ENCODE measurements at regions not wholly inside any gene's neighbourhood (a gene's known extent, or its start where the extent isn't known, plus 50 kb on each side); places are given as distances from the start of the nearest gene placed in this dataset.

- no peaks in the 10 kb centered on the region for H3K36me3 ChIP-seq (ENCODE audit: low read depth, missing control alignments)
- 43 to 55% methylated on average over 2 of the region's 2 CpGs for WGBS, 2 donors
- H3K4me1 ChIP-seq, result no peaks in the 10 kb centered on the region
- H3K27me3 ChIP-seq, result no peaks in the 10 kb centered on the region
- no peak for DNase-seq
- intact Hi-C loops (cut with DNase I; ENCODE audit: low total_unique reads), result no loop called here
- TF ChIP-seq POLR2A (IDR thresholded peaks at IDR 0.05) (no peak), CTCF (IDR thresholded peaks at IDR 0.05) (no peak)
- no peaks in the 10 kb centered on the region for H3K9me3 ChIP-seq
- no peak overlapping the region for H3K4me3 ChIP-seq
- no peak overlapping the region for H3K27ac ChIP-seq
Measured at GRCh38 chr3:18766974-18767373, 341.8 kb upstream of the SATB1 start.

GRCh38 chr3:18765662-18766061 lies 340.5 kb upstream of the SATB1 start:
- Histone ChIP-seq H3K27ac (no peak overlapping the region), H3K4me1 (no peaks in the 10 kb centered on the region)
- 96 to 100% methylated on average over 1 of the region's 1 CpG for WGBS, 2 donors

GRCh38 chr3:18765161-18765560 lies 340.0 kb upstream of the SATB1 start:
- no peak overlapping the region for H3K4me3 ChIP-seq
- no peak for TF ChIP-seq CTCF (IDR thresholded peaks at IDR 0.05)
- no peak for TF ChIP-seq POLR2A (IDR thresholded peaks at IDR 0.05)
- no peaks in the 10 kb centered on the region for H3K9me3 ChIP-seq
- H3K4me1 ChIP-seq, result no peaks in the 10 kb centered on the region
- 54 to 71% methylated on average over 5 of the region's 5 CpGs for WGBS, 2 donors
- intact Hi-C loops (cut with DNase I; ENCODE audit: low total_unique reads), result no loop called here
- H3K27me3 ChIP-seq, result no peaks in the 10 kb centered on the region
- H3K27ac ChIP-seq, result no peak overlapping the region
- no peaks in the 10 kb centered on the region for H3K36me3 ChIP-seq (ENCODE audit: low read depth, missing control alignments)
- no peak for DNase-seq

More at GRCh38 chr3:18765662-18766061, 340.5 kb upstream of the SATB1 start:
- intact Hi-C loops (cut with DNase I; ENCODE audit: low total_unique reads), result no loop called here
- DNase-seq, result no peak
- Histone ChIP-seq H3K9me3 (no peaks in the 10 kb centered on the region), H3K36me3 (ENCODE audit: low read depth, missing control alignments) (no peaks in the 10 kb centered on the region), H3K4me3 (no peak overlapping the region), H3K27me3 (no peaks in the 10 kb centered on the region)
- TF ChIP-seq POLR2A (IDR thresholded peaks at IDR 0.05), result no peak
- no peak for TF ChIP-seq CTCF (IDR thresholded peaks at IDR 0.05)

- intact Hi-C loops (cut with DNase I; ENCODE audit: low total_unique reads), result no loop called here
- Histone ChIP-seq H3K27ac (no peak overlapping the region), H3K36me3 (ENCODE audit: low read depth, missing control alignments) (no peaks in the 10 kb centered on the region), H3K4me3 (no peak overlapping the region), H3K9me3 (no peaks in the 10 kb centered on the region), H3K4me1 (no peaks in the 10 kb centered on the region), H3K27me3 (no peaks in the 10 kb centered on the region)
- 69% methylated on average over 4 of the region's 5 CpGs for WGBS, 2 donors
- TF ChIP-seq CTCF (IDR thresholded peaks at IDR 0.05) (no peak), POLR2A (IDR thresholded peaks at IDR 0.05) (no peak)
- no peak for DNase-seq
Measured at GRCh38 chr3:18761530-18761929, 336.4 kb upstream of the SATB1 start.

- Histone ChIP-seq H3K27ac (no peak overlapping the region), H3K4me1 (no peaks in the 10 kb centered on the region), H3K27me3 (no peaks in the 10 kb centered on the region), H3K4me3 (no peak overlapping the region), H3K9me3 (no peaks in the 10 kb centered on the region), H3K36me3 (ENCODE audit: low read depth, missing control alignments) (no peaks in the 10 kb centered on the region)
- WGBS, 2 donors, result 59 to 61% methylated on average over 4 of the region's 4 CpGs
- TF ChIP-seq POLR2A (IDR thresholded peaks at IDR 0.05) (no peak), CTCF (IDR thresholded peaks at IDR 0.05) (peak; percentile 43 to 51 (median 50))
- DNase-seq, result no peak
- intact Hi-C loops (cut with DNase I; ENCODE audit: low total_unique reads), result no loop called here
Measured at GRCh38 chr3:18758047-18758704, 333.0 kb upstream of the SATB1 start.
